HG02884 (cell line): ENCODE measurements at regions not wholly inside any gene's neighbourhood (a gene's known extent, or its start where the extent isn't known, plus 50 kb on each side); places are given as distances from the start of the nearest gene placed in this dataset.

Source experiments
- ATAC-seq: cut with Tn5 transposase; IDR thresholded peaks from one replicate; pipeline ENCODE4 v1.9.1; 2021; ENCODE audit warnings: mild to moderate bottlenecking, moderate library complexity; ENCODE audit not compliant: unreplicated experiment

DNA sequence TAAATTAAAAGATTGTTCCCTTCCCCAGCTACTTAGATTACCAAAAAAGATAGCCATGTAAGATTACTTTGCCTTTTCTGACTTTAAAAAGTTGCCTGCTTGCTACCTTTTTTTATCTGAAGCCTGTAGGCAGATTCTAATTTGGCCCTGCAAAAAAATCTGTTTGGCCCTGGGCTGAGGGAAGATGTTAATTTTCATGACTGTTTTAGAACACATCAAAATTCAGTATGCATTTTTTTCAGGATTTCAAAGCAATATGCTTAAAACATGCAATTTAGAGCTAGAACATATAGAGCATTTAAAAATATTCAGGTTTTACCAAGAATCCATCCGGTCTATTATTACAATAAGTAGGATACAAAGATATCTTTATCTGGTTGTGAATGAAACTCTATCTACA is 563.6 kb downstream of the NR2F1-AS1 start:
- no peak for ATAC-seq

GRCh38 chr5:93010616-93011015 is 570.4 kb downstream of the NR2F1-AS1 start:
- no peak for ATAC-seq

GRCh38 chr5:93010037-93010436 is 571.0 kb downstream of the NR2F1-AS1 start:
- no peak for ATAC-seq

GRCh38 chr5:93008502-93009207 is 572.4 kb downstream of the NR2F1-AS1 start:
- ATAC-seq: no peak

DNA sequence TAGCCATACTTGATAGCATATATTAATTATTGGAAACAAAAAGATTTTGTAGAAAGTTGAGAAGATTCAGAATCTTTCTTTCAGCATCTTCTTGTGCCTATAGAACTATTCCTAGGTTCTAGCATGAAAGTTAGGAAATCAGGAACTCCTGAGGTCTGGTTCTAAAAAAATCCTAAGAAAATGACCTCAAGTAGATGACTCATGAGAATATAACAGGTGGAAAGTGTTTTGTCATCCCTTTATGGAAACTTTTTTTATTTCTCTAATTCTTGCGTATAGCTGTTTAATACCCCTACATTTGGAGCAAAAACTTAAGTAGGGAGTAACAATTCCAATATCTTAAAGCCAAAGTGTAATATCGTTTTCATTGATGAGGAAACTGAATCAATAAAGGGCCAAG is 574.1 kb downstream of the NR2F1-AS1 start:
- no peak for ATAC-seq

DNA sequence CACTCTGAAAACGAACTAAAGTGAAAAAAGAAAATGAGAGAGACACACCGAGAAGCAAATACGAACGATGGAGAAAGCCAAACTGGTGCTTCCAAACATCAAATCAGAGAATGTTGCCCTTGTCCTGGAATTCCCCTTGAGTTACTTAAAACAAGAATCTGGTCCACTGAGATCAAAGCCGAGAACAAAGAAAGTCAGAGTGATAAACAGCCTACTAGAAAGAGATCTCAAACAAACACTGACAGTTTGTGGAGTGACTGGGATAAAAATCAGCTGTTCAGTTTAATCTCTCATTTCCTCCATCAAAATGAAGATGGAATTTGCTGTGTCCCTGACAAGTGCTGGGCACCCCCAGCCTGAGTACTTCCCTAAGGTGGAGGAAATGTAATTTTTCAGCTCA is 582.6 kb downstream of the NR2F1-AS1 start:
- no peak for ATAC-seq

GRCh38 chr5:92994392-92994791 is 586.6 kb downstream of the NR2F1-AS1 start:
- no peak for ATAC-seq

GRCh38 chr5:92992073-92992472 is 588.9 kb downstream of the NR2F1-AS1 start:
- no peak for ATAC-seq

DNA sequence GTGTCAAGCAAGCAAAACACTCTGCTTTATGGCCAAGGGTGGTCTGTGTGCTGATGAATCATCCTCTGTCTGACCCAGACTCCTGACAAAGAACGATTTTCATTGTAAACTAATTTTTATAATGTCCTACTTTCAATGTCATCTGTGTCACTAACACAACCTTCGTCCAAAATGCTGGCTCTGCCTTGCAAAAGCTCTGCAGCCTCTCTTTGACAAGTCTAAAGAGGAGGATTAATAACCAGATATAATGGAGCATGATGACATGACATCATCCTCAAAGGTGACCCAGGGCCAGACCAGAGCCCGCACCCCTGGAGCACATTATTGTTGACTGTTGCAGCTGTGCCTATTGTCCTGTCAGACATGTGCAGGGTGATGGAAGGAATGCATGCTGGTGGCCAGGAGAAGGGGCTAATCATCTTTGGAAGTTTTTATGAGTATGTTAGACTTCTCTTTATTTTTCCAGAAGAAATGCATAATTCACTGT is 589.4 kb downstream of the NR2F1-AS1 start:
- no peak for ATAC-seq

DNA sequence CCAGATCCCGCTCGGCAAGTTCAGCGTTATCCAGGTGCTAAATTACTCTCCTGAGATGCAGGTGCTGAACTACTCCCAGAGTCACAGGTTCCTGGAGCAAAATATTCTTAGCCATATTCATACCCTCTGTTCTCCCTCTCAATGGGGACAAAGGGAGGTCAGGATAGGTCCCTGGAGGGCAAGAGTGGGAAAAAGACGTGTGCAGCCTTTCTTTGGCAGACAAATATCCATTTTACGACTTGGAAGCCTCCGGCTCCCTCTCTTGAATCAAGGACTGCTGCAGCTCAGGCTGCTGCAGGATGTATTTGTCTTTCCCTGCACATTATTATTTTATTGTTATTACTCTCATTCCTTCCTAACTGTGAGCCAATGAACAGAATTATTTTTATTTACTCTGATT is 590.2 kb downstream of the NR2F1-AS1 start:
- ATAC-seq: no peak

- no peak for ATAC-seq
Observed at GRCh38 chr5:92981001-92981400, 600.0 kb downstream of the NR2F1-AS1 start.

DNA sequence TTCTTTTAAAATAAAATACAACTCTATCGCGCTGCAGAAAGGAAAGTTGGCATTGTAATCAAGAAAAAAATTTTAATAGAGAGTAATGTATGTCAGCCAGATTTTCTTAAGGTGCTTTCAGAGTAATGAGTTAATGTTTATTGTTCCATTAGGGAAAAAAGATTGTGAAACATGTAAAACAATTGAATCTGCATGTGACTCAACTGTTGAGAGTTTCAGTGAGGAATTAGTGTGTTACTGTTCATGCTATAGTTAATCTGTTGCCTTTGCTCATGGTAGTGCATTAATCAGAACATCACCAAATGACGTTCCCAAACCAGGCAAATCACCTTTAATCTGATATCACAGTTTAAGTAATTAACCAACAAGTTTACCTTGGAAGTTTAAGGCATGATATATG is 600.5 kb downstream of the NR2F1-AS1 start:
- no peak for ATAC-seq

DNA sequence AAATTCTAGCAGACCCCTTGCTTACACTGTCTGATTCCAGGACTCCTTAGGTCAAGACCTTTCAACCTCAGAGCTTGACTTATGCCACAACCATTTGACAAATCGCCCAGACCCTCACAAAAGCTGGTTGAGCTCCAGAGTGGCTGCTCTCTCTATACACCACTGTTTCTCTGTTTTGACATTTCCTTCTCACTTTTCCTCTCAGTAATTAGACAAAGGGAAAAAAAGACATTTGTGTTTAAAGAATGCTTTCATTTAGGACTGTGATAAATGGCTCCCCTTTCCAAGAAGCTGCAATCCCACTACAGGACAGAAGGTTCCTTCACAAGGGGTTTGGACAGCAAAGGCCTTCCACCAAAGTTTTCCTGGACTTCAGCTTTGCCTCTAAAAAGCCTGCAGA is 601.3 kb downstream of the NR2F1-AS1 start:
- no peak for ATAC-seq

- no peak for ATAC-seq
Observed at GRCh38 chr5:92977846-92978540, 603.0 kb downstream of the NR2F1-AS1 start.

GRCh38 chr5:92976156-92976555 is 604.9 kb downstream of the NR2F1-AS1 start:
- ATAC-seq: no peak

DNA sequence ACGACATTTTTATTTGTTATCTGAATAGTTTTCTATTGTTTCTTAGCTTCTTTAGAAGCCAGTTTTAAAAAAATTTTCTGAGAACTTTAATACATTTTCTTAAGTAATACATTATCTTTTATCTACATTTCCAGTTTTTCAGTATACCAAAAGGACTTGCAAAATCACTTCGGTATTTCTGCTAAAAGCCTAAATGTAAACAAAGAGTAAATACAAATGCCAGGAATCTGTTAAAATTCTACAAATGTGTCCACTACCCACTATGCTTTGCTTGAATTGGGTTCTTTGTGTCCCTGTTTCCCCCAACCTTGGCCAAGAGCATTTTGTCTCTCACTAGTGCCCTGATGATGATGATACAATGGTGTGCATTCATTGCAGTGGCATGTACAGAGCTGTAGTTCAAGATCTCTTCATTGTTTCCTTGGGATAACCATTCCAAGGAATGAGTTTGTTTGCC is 611.2 kb downstream of the NR2F1-AS1 start:
- ATAC-seq: no peak

- no peak for ATAC-seq
Observed at GRCh38 chr5:92969191-92969780, 611.7 kb downstream of the NR2F1-AS1 start.

DNA sequence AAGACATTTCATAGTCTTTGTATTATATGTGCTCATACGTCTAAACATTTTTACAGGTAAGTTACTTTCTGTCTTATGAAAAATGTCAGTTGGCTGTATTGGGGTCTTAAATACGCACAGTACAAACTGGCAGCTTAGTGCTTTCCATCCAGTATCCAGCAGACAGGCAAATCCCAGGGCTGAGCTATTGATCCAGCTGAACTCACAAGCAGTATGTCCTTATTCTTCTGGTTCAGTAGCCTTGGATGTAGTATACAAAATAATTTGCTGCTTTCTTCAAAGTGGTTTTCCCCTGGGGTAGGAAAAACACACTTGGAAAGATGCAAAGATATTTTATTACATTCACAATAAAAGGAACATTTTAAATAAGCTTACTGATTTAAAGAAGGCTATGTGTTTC is 617.2 kb downstream of the NR2F1-AS1 start:
- no peak for ATAC-seq

DNA sequence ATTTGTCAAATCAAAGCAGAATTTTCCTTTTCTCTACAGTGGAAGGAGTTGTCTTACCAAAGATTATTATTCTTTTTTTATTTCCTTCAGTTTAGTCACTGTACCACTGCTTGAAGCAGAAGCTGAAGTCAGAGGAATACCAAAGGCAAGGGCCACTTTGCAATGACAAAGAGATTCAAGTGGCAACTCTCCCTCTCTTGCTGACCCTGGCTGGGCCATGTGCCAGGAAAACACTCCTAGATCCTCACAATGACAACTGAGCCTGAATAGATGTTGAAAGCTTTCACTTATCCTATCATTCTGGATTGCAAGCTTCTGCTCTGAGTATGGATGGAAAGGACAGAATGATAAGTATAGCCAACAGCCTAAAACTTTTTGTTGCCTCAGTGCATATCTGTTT is 618.3 kb downstream of the NR2F1-AS1 start:
- no peak for ATAC-seq

GRCh38 chr5:92956886-92957285 is 624.1 kb downstream of the NR2F1-AS1 start:
- ATAC-seq: no peak

DNA sequence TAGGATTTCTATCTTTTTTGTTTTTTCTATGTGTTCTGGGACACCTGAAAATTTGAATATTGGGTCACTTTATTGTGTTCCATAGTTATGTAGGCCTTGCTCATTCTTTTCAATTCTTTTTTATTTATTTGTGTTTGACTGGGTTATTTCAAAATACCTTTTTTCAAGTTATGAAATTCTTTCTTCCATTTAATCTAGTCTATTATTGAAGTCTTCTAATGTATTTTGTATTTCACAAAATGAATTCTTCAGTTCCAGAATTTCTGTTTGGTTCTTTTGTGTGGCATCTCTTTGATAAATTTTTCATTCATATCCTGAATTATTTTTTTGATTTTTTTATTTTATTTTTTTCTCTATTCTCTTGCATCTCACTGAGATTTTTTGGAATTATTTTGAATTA is 628.8 kb downstream of the NR2F1-AS1 start:
- ATAC-seq: no peak

DNA sequence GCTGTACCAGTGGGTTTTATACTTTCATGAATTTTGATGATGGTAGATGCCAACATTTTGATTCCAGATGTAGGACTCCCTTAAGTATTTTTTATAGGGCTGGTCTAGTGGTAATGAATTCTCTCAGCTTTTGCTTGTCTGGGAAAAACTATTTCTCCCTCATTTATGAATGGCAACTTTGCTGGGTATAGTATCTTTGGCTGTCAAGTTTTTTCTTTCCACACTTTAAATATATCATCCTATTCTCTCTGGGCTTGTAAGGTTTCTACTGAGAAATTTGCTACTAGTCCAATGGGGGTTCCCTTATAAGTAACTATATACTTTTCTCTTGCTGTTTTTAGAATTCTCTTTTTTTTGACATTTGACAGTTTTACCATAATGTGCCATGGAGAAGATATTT is 629.3 kb downstream of the NR2F1-AS1 start:
- ATAC-seq: no peak
